ENCODE measurements at regions not wholly inside any gene's neighbourhood (a gene's known extent, or its start where the extent isn't known, plus 50 kb on each side); places are given as distances from the start of the nearest gene placed in this dataset.

DNA sequence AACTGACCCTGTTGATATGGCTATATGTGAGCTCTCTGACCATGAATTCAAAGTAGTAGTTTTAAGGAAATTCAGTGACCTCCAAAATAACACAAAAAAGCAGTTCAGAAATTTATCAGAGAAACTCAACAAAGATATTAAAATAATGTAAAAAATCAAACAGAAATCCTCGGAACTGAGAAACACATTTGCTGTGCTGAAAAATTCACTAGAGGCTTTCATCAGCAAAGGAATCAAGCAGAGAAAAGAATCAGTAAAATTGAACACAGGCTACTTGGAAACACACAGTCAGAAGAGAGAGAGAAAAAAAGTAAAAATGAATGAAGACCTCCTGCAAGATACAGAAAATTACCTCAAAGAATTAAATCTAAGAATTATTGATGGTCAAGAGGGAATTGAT, 417.2 kb downstream of the TMEM232 start:
- TF ChIP-seq CTCF (IDR thresholded peaks at IDR 0.05) (no peak), POLR2A (IDR thresholded peaks at IDR 0.05) (no peak)
